Activated naive CD8-positive, alpha-beta T cell treated with anti-CD3 and anti-CD28 coated beads for 36 hours (primary cell): ENCODE measurements at regions not wholly inside any gene's neighbourhood (a gene's known extent, or its start where the extent isn't known, plus 50 kb on each side); places are given as distances from the start of the nearest gene placed in this dataset.

ENCODE experiments used
- DNase-seq: peaks from one replicate; pipeline ENCODE4 v3.0.0; 2021
- H3K27ac Mint-ChIP-seq: one replicate; pipeline ENCODE4 v1.8.0; 2022; ENCODE audit warnings: mild to moderate bottlenecking, moderate library complexity, mixed read lengths
- H3K27me3 Mint-ChIP-seq: one replicate; pipeline ENCODE4 v1.8.0; 2022; ENCODE audit warnings: mild to moderate bottlenecking, mixed read lengths
- H3K36me3 Mint-ChIP-seq: one replicate; pipeline ENCODE4 v1.8.0; 2021; ENCODE audit warnings: mild to moderate bottlenecking, mixed read lengths
- H3K4me1 Mint-ChIP-seq: one replicate; pipeline ENCODE4 v1.8.0; 2021; ENCODE audit warnings: mixed read lengths
- H3K4me3 Mint-ChIP-seq: one replicate; pipeline ENCODE4 v1.8.0; 2022; ENCODE audit warnings: mild to moderate bottlenecking, moderate library complexity, mixed read lengths
- H3K9me3 Mint-ChIP-seq: one replicate; pipeline ENCODE4 v1.8.0; 2022; ENCODE audit warnings: mixed read lengths

- Mint-ChIP-seq H3K36me3 (no peaks in the 10 kb centered on the region), H3K4me3 (no peak overlapping the region), H3K27ac (no peak overlapping the region), H3K4me1 (peaks cover 6% of the 10 kb centered on the region), H3K27me3 (no peaks in the 10 kb centered on the region), H3K9me3 (peaks cover 2% of the 10 kb centered on the region)
- no peak for DNase-seq
Observed at GRCh38 chr17:77654296-77654695, 304.2 kb upstream of the TNRC6C start.

GRCh38 chr17:77654850-77655249 lies 303.7 kb upstream of the TNRC6C start:
- no peaks in the 10 kb centered on the region for H3K36me3 Mint-ChIP-seq
- no peak overlapping the region for H3K27ac Mint-ChIP-seq

GRCh38 chr17:77656054-77656453 lies 302.4 kb upstream of the TNRC6C start:
- no peak overlapping the region for H3K27ac Mint-ChIP-seq

More at GRCh38 chr17:77654850-77655249, 303.7 kb upstream of the TNRC6C start:
- peaks cover under 1% of the 10 kb centered on the region for H3K4me1 Mint-ChIP-seq
- H3K27me3 Mint-ChIP-seq: no peaks in the 10 kb centered on the region
- no peak overlapping the region for H3K4me3 Mint-ChIP-seq
- peaks cover 2% of the 10 kb centered on the region for H3K9me3 Mint-ChIP-seq
- no peak for DNase-seq

GRCh38 chr17:77657839-77658238 lies 300.7 kb upstream of the TNRC6C start:
- Mint-ChIP-seq H3K4me3 (no peak overlapping the region), H3K27me3 (no peaks in the 10 kb centered on the region), H3K27ac (no peak overlapping the region), H3K36me3 (no peaks in the 10 kb centered on the region), H3K9me3 (peaks cover 2% of the 10 kb centered on the region), H3K4me1 (peaks cover 2% of the 10 kb centered on the region)
- no peak for DNase-seq

More at GRCh38 chr17:77656054-77656453, 302.4 kb upstream of the TNRC6C start:
- no peak for DNase-seq
- no peak overlapping the region for H3K4me3 Mint-ChIP-seq
- no peaks in the 10 kb centered on the region for H3K27me3 Mint-ChIP-seq
- H3K4me1 Mint-ChIP-seq: no peaks in the 10 kb centered on the region
- H3K36me3 Mint-ChIP-seq: no peaks in the 10 kb centered on the region
- H3K9me3 Mint-ChIP-seq: peaks cover 2% of the 10 kb centered on the region

- DNase-seq: no peak
- Mint-ChIP-seq H3K36me3 (peaks cover 4% of the 10 kb centered on the region), H3K4me3 (no peak overlapping the region), H3K27ac (no peak overlapping the region), H3K9me3 (peaks cover 10% of the 10 kb centered on the region), H3K4me1 (peaks cover 5% of the 10 kb centered on the region), H3K27me3 (no peaks in the 10 kb centered on the region)
Observed at GRCh38 chr17:77660524-77660923, 298.0 kb upstream of the TNRC6C start.

GRCh38 chr17:77662833-77663232 lies 295.7 kb upstream of the TNRC6C start:
- peaks cover 21% of the 10 kb centered on the region for H3K36me3 Mint-ChIP-seq
- H3K4me1 Mint-ChIP-seq: peaks cover 22% of the 10 kb centered on the region
- H3K27me3 Mint-ChIP-seq: no peaks in the 10 kb centered on the region
- H3K27ac Mint-ChIP-seq: no peak overlapping the region
- DNase-seq: no peak
- H3K9me3 Mint-ChIP-seq: peaks cover 17% of the 10 kb centered on the region
- H3K4me3 Mint-ChIP-seq: no peak overlapping the region

GRCh38 chr17:77664097-77664729 lies 294.3 kb upstream of the TNRC6C start:
- H3K4me3 Mint-ChIP-seq: no peak overlapping the region

GRCh38 chr17:77665833-77666232 lies 292.7 kb upstream of the TNRC6C start:
- Mint-ChIP-seq H3K27ac (peak overlapping the region; percentile 93), H3K4me1 (peaks cover 33% of the 10 kb centered on the region), H3K27me3 (no peaks in the 10 kb centered on the region), H3K9me3 (peaks cover 31% of the 10 kb centered on the region), H3K4me3 (peak overlapping the region; percentile 84), H3K36me3 (peaks cover 41% of the 10 kb centered on the region)
- DNase-seq: no peak

More at GRCh38 chr17:77664097-77664729, 294.3 kb upstream of the TNRC6C start:
- DNase-seq: no peak
- Mint-ChIP-seq H3K36me3 (peaks cover 31% of the 10 kb centered on the region), H3K4me1 (peaks cover 26% of the 10 kb centered on the region), H3K27ac (no peak overlapping the region), H3K27me3 (no peaks in the 10 kb centered on the region), H3K9me3 (peaks cover 24% of the 10 kb centered on the region)

- H3K4me3 Mint-ChIP-seq: peak overlapping the region; percentile 84
- H3K4me1 Mint-ChIP-seq: peaks cover 35% of the 10 kb centered on the region
- H3K36me3 Mint-ChIP-seq: peaks cover 44% of the 10 kb centered on the region
- DNase-seq: no peak
- H3K27me3 Mint-ChIP-seq: no peaks in the 10 kb centered on the region
- peaks cover 33% of the 10 kb centered on the region for H3K9me3 Mint-ChIP-seq
- peak overlapping the region; percentile 93 for H3K27ac Mint-ChIP-seq
Observed at GRCh38 chr17:77666462-77666861, 292.0 kb upstream of the TNRC6C start.

GRCh38 chr17:77666881-77667395 lies 291.6 kb upstream of the TNRC6C start:
- Mint-ChIP-seq H3K27me3 (no peaks in the 10 kb centered on the region), H3K27ac (peak overlapping the region; percentile 93), H3K36me3 (peaks cover 48% of the 10 kb centered on the region), H3K4me3 (peak overlapping the region; percentile 84), H3K4me1 (peaks cover 39% of the 10 kb centered on the region), H3K9me3 (peaks cover 33% of the 10 kb centered on the region)
- peak; percentile 79 for DNase-seq

- Mint-ChIP-seq H3K9me3 (peaks cover 33% of the 10 kb centered on the region), H3K27me3 (no peaks in the 10 kb centered on the region), H3K4me3 (peak overlapping the region; percentile 84), H3K4me1 (peaks cover 41% of the 10 kb centered on the region), H3K36me3 (peaks cover 53% of the 10 kb centered on the region), H3K27ac (peak overlapping the region; percentile 93)
- DNase-seq: no peak
Observed at GRCh38 chr17:77667478-77667877, 291.0 kb upstream of the TNRC6C start.

GRCh38 chr17:77668518-77668917 lies 290.0 kb upstream of the TNRC6C start:
- peaks cover 38% of the 10 kb centered on the region for H3K4me1 Mint-ChIP-seq
- H3K4me3 Mint-ChIP-seq: peak overlapping the region; percentile 64

GRCh38 chr17:77670173-77670572 lies 288.3 kb upstream of the TNRC6C start:
- Mint-ChIP-seq H3K27ac (no peak overlapping the region), H3K27me3 (no peaks in the 10 kb centered on the region), H3K4me3 (no peak overlapping the region), H3K4me1 (peaks cover 38% of the 10 kb centered on the region), H3K36me3 (peaks cover 62% of the 10 kb centered on the region), H3K9me3 (peaks cover 28% of the 10 kb centered on the region)
- DNase-seq: no peak

More at GRCh38 chr17:77668518-77668917, 290.0 kb upstream of the TNRC6C start:
- no peak for DNase-seq
- H3K36me3 Mint-ChIP-seq: peaks cover 58% of the 10 kb centered on the region
- H3K27me3 Mint-ChIP-seq: no peaks in the 10 kb centered on the region
- H3K9me3 Mint-ChIP-seq: peaks cover 33% of the 10 kb centered on the region
- H3K27ac Mint-ChIP-seq: peak overlapping the region; percentile 67

GRCh38 chr17:77674358-77674757 lies 284.1 kb upstream of the TNRC6C start:
- Mint-ChIP-seq H3K4me3 (no peak overlapping the region), H3K27me3 (no peaks in the 10 kb centered on the region), H3K27ac (no peak overlapping the region), H3K4me1 (peaks cover 17% of the 10 kb centered on the region), H3K9me3 (peaks cover 8% of the 10 kb centered on the region), H3K36me3 (peaks cover 35% of the 10 kb centered on the region)
- DNase-seq: no peak

- Mint-ChIP-seq H3K9me3 (peaks cover 3% of the 10 kb centered on the region), H3K27ac (no peak overlapping the region), H3K4me1 (peaks cover 12% of the 10 kb centered on the region), H3K4me3 (no peak overlapping the region), H3K27me3 (no peaks in the 10 kb centered on the region), H3K36me3 (peaks cover 28% of the 10 kb centered on the region)
- DNase-seq: no peak
Observed at GRCh38 chr17:77675411-77675810, 283.1 kb upstream of the TNRC6C start.

GRCh38 chr17:77675816-77676215 lies 282.7 kb upstream of the TNRC6C start:
- H3K9me3 Mint-ChIP-seq: peaks cover 1% of the 10 kb centered on the region
- DNase-seq: no peak
- peak overlapping the region; percentile 13 for H3K27ac Mint-ChIP-seq

More at GRCh38 chr17:77675816-77676215, 282.7 kb upstream of the TNRC6C start:
- Mint-ChIP-seq H3K4me1 (peaks cover 10% of the 10 kb centered on the region), H3K4me3 (no peak overlapping the region), H3K27me3 (no peaks in the 10 kb centered on the region), H3K36me3 (peaks cover 26% of the 10 kb centered on the region)
